Mucosa of rectum (tissue), 2 donors: ENCODE measurements at regions not wholly inside any gene's neighbourhood (a gene's known extent, or its start where the extent isn't known, plus 50 kb on each side); places are given as distances from the start of the nearest gene placed in this dataset.

ENCODE experiments used
- H3K27ac ChIP-seq, 2 donors: one replicate each; pipeline ENCODE4 v1.7.0; 2013; ENCODE audit warnings: inconsistent platforms in 2 of 2, low read depth in 2 of 2, low read length in 2 of 2
- H3K27me3 ChIP-seq, 2 donors: one replicate each; pipeline ENCODE4 v1.7.0; 2013; ENCODE audit warnings: low read length in 2 of 2; ENCODE audit not compliant: control insufficient read depth in 2 of 2, insufficient read depth in 2 of 2
- H3K36me3 ChIP-seq, 2 donors: one replicate each; pipeline ENCODE4 v1.7.0; 2013; ENCODE audit warnings: low read length in 2 of 2; ENCODE audit not compliant: control insufficient read depth in 2 of 2, insufficient read depth in 2 of 2
- H3K4me1 ChIP-seq, 2 donors: one replicate each; pipeline ENCODE4 v1.7.0; 2013; ENCODE audit warnings: low read length in 2 of 2, mild to moderate bottlenecking in 1 of 2; ENCODE audit not compliant: control insufficient read depth in 2 of 2, insufficient read depth in 2 of 2
- H3K4me3 ChIP-seq, 2 donors: one replicate each; pipeline ENCODE4 v1.7.0; 2013; ENCODE audit warnings: low read length in 2 of 2
- H3K9ac ChIP-seq, 2 donors: one replicate each; pipeline ENCODE4 v1.7.0; 2013; ENCODE audit warnings: low read length in 2 of 2, low read depth in 1 of 2, mild to moderate bottlenecking in 1 of 2
- H3K9me3 ChIP-seq, 2 donors: one replicate each; pipeline ENCODE4 v1.7.0; 2013; ENCODE audit warnings: low read length in 2 of 2; ENCODE audit not compliant: control insufficient read depth in 2 of 2
- donor health status: healthy.
- donor health status: Normal muscosa, but diverticular disease.

GRCh38 chr3:40843208-40843624 lies 318.5 kb downstream of the ZNF621 start:
- Histone ChIP-seq H3K4me1 (no peaks in the 10 kb centered on the region), H3K4me3 (no peak overlapping the region), H3K9ac (no peak overlapping the region), H3K27ac (no peak overlapping the region), H3K36me3 (no peaks in the 10 kb centered on the region), H3K27me3 (no peaks in the 10 kb centered on the region), H3K9me3 (no peaks in the 10 kb centered on the region)

GRCh38 chr3:40843851-40844548 lies 319.2 kb downstream of the ZNF621 start:
- no peak overlapping the region for H3K4me3 ChIP-seq
- H3K27me3 ChIP-seq: no peaks in the 10 kb centered on the region
- no peak overlapping the region for H3K27ac ChIP-seq
- no peaks in the 10 kb centered on the region for H3K9me3 ChIP-seq
- no peaks in the 10 kb centered on the region for H3K4me1 ChIP-seq
- no peak overlapping the region for H3K9ac ChIP-seq
- no peaks in the 10 kb centered on the region for H3K36me3 ChIP-seq

- no peaks in the 10 kb centered on the region for H3K27me3 ChIP-seq
- H3K27ac ChIP-seq: no peak overlapping the region
- no peaks in the 10 kb centered on the region for H3K36me3 ChIP-seq
- no peak overlapping the region for H3K9ac ChIP-seq
- H3K9me3 ChIP-seq: no peaks in the 10 kb centered on the region
- H3K4me1 ChIP-seq: no peaks in the 10 kb centered on the region
- H3K4me3 ChIP-seq: no peak overlapping the region
Observed at GRCh38 chr3:40844896-40845295, 320.1 kb downstream of the ZNF621 start.

- Histone ChIP-seq H3K27me3 (no peaks in the 10 kb centered on the region), H3K9ac (no peak overlapping the region), H3K36me3 (no peaks in the 10 kb centered on the region), H3K4me1 (no peaks in the 10 kb centered on the region), H3K9me3 (no peaks in the 10 kb centered on the region), H3K4me3 (no peak overlapping the region), H3K27ac (no peak overlapping the region)
Observed at GRCh38 chr3:40845447-40845846, 320.7 kb downstream of the ZNF621 start.

GRCh38 chr3:40845916-40846315 lies 321.2 kb downstream of the ZNF621 start:
- Histone ChIP-seq H3K36me3 (no peaks in the 10 kb centered on the region), H3K9ac (no peak overlapping the region), H3K4me1 (no peaks in the 10 kb centered on the region), H3K27me3 (no peaks in the 10 kb centered on the region), H3K4me3 (no peak overlapping the region), H3K27ac (no peak overlapping the region), H3K9me3 (no peaks in the 10 kb centered on the region)

GRCh38 chr3:40846451-40846850 lies 321.7 kb downstream of the ZNF621 start:
- Histone ChIP-seq H3K4me1 (no peaks in the 10 kb centered on the region), H3K27ac (no peak overlapping the region), H3K9ac (no peak overlapping the region), H3K4me3 (no peak overlapping the region), H3K36me3 (no peaks in the 10 kb centered on the region), H3K27me3 (no peaks in the 10 kb centered on the region), H3K9me3 (no peaks in the 10 kb centered on the region)

GRCh38 chr3:40847551-40847992 lies 322.8 kb downstream of the ZNF621 start:
- Histone ChIP-seq H3K27me3 (no peaks in the 10 kb centered on the region), H3K27ac (no peak overlapping the region), H3K4me3 (no peak overlapping the region), H3K4me1 (no peaks in the 10 kb centered on the region), H3K9me3 (no peaks in the 10 kb centered on the region), H3K9ac (no peak overlapping the region), H3K36me3 (no peaks in the 10 kb centered on the region)

GRCh38 chr3:40848421-40848820 lies 323.7 kb downstream of the ZNF621 start:
- H3K9me3 ChIP-seq: no peaks in the 10 kb centered on the region
- H3K27me3 ChIP-seq: no peaks in the 10 kb centered on the region
- no peak overlapping the region for H3K27ac ChIP-seq
- H3K4me1 ChIP-seq: no peaks in the 10 kb centered on the region
- H3K9ac ChIP-seq: no peak overlapping the region
- no peak overlapping the region for H3K4me3 ChIP-seq
- no peaks in the 10 kb centered on the region for H3K36me3 ChIP-seq

- no peaks in the 10 kb centered on the region for H3K36me3 ChIP-seq
- no peak overlapping the region for H3K4me3 ChIP-seq
- H3K27me3 ChIP-seq: no peaks in the 10 kb centered on the region
- H3K9ac ChIP-seq: no peak overlapping the region
- no peaks in the 10 kb centered on the region for H3K9me3 ChIP-seq
- H3K4me1 ChIP-seq: no peaks in the 10 kb centered on the region
- no peak overlapping the region for H3K27ac ChIP-seq
Observed at GRCh38 chr3:40850861-40851260, 326.1 kb downstream of the ZNF621 start.

GRCh38 chr3:40851836-40852235 lies 327.1 kb downstream of the ZNF621 start:
- Histone ChIP-seq H3K9me3 (no peaks in the 10 kb centered on the region), H3K4me3 (no peak overlapping the region), H3K27me3 (no peaks in the 10 kb centered on the region), H3K4me1 (no peaks in the 10 kb centered on the region), H3K9ac (no peak overlapping the region), H3K36me3 (no peaks in the 10 kb centered on the region), H3K27ac (no peak overlapping the region)
